Liver (tissue), 8 donors: ENCODE measurements at regions not wholly inside any gene's neighbourhood (a gene's known extent, or its start where the extent isn't known, plus 50 kb on each side); places are given as distances from the start of the nearest gene placed in this dataset.

Source experiments
- DNase-seq: peaks from one replicate; pipeline ENCODE4 v3.0.0-alpha.2; 2017; ENCODE audit warnings: low spot score
- H3K27ac ChIP-seq, 2 donors: one replicate each; pipeline ENCODE4 v1.7.0; 2013; ENCODE audit warnings: inconsistent platforms in 2 of 2, low read length in 2 of 2, control low read depth in 1 of 2, low read depth in 1 of 2, mild to moderate bottlenecking in 1 of 2
- H3K27me3 ChIP-seq, 4 donors: one replicate each; pipeline versions ENCODE4 v1.6.1 to v1.7.0; 2013; ENCODE audit warnings: low read length in 3 of 4, inconsistent platforms in 1 of 4, mild to moderate bottlenecking in 1 of 4, moderate library complexity in 1 of 4; ENCODE audit not compliant: control insufficient read depth in 4 of 4, insufficient read depth in 4 of 4
- H3K36me3 ChIP-seq, 4 donors: one replicate each; pipeline versions ENCODE4 v1.6.1 to v1.7.0; 2013; ENCODE audit warnings: low read length in 3 of 4, mild to moderate bottlenecking in 3 of 4, low read depth in 1 of 4, moderate library complexity in 1 of 4; ENCODE audit not compliant: control insufficient read depth in 4 of 4, insufficient read depth in 3 of 4
- H3K4me1 ChIP-seq, 4 donors: one replicate each; pipeline versions ENCODE4 v1.6.1 to v1.7.0; 2013; ENCODE audit warnings: low read length in 3 of 4, mild to moderate bottlenecking in 3 of 4, moderate library complexity in 1 of 4; ENCODE audit not compliant: control insufficient read depth in 4 of 4, insufficient read depth in 4 of 4
- H3K4me3 ChIP-seq, 3 donors: one replicate each; pipeline versions ENCODE4 v1.6.1 to v1.7.0; 2013; ENCODE audit warnings: low read length in 3 of 3, control low read depth in 1 of 3, low read depth in 1 of 3, mild to moderate bottlenecking in 1 of 3
- H3K9ac ChIP-seq, 2 donors: one replicate each; pipeline ENCODE4 v1.7.0; 2013; ENCODE audit warnings: low read length in 2 of 2, mild to moderate bottlenecking in 2 of 2, moderate library complexity in 2 of 2, control low read depth in 1 of 2, low read depth in 1 of 2
- H3K9me3 ChIP-seq, 4 donors: one replicate each; pipeline versions ENCODE4 v1.6.1 to v1.7.0; 2013; ENCODE audit warnings: low read length in 3 of 4; ENCODE audit not compliant: control insufficient read depth in 4 of 4
- ATF3 ChIP-seq: IDR thresholded peaks from 2 replicates; pipeline ENCODE4 v1.6.1; 2016; ENCODE audit warnings: antibody characterized with exemption
- CTCF ChIP-seq: fragments of 150-350 bp; IDR thresholded peaks from 2 replicates; pipeline ENCODE4 v1.5.1; 2017; ENCODE audit warnings: improper control_type of control experiment, low read depth, low read length; ENCODE audit not compliant: missing input control
- EGR1 ChIP-seq, 2 donors: IDR thresholded peaks; 2 replicates each; pipeline ENCODE4 v1.6.1; 2016 to 2018; ENCODE audit warnings: antibody characterized with exemption in 2 of 2, low read depth in 2 of 2
- FOXA1 ChIP-seq: IDR thresholded peaks from 2 replicates; pipeline ENCODE4 v1.6.1; 2016; ENCODE audit warnings: antibody characterized with exemption
- FOXA2 ChIP-seq: IDR thresholded peaks from 2 replicates; pipeline ENCODE4 v1.6.1; 2016; ENCODE audit warnings: antibody characterized with exemption
- GABPA ChIP-seq, 2 donors: IDR thresholded peaks in 1 of 2; conservative IDR thresholded peaks in 1 of 2; 2 replicates each; pipeline ENCODE4 v1.6.1; 2016; ENCODE audit warnings: antibody characterized with exemption in 2 of 2, mild to moderate bottlenecking in 1 of 2, moderate library complexity in 1 of 2
- HNF4A ChIP-seq, 2 donors: conservative IDR thresholded peaks; 2 replicates each; pipeline ENCODE4 v1.6.1; 2016; ENCODE audit warnings: antibody characterized with exemption in 2 of 2, mild to moderate bottlenecking in 2 of 2
- HNF4G ChIP-seq: IDR thresholded peaks from 2 replicates; pipeline ENCODE4 v1.6.1; 2016; ENCODE audit warnings: antibody characterized with exemption
- JUND ChIP-seq, 2 donors: IDR thresholded peaks; 2 replicates each; pipeline ENCODE4 v1.6.1; 2016; ENCODE audit warnings: antibody characterized with exemption in 2 of 2
- MAX ChIP-seq: IDR thresholded peaks from 2 replicates; pipeline ENCODE4 v1.6.1; 2016; ENCODE audit warnings: antibody characterized with exemption
- NR2F2 ChIP-seq: IDR thresholded peaks from 2 replicates; pipeline ENCODE4 v1.6.1; 2016; ENCODE audit warnings: antibody characterized with exemption
- RAD21 ChIP-seq, 2 donors: IDR thresholded peaks; 2 replicates each; pipeline ENCODE4 v1.6.1; 2016; ENCODE audit warnings: antibody characterized with exemption in 2 of 2, mild to moderate bottlenecking in 2 of 2
- REST ChIP-seq: IDR thresholded peaks from 2 replicates; pipeline ENCODE4 v1.6.1; 2016; ENCODE audit warnings: antibody characterized with exemption, mild to moderate bottlenecking
- RXRA ChIP-seq, 2 donors: IDR thresholded peaks; 2 replicates each; pipeline ENCODE4 v1.6.1; 2017 to 2018; ENCODE audit warnings: antibody characterized with exemption in 2 of 2, mild to moderate bottlenecking in 1 of 2
- SP1 ChIP-seq: IDR thresholded peaks from 2 replicates; pipeline ENCODE4 v1.6.1; 2018; ENCODE audit warnings: antibody characterized with exemption, mild to moderate bottlenecking
- TAF1 ChIP-seq: conservative IDR thresholded peaks from 2 replicates; pipeline ENCODE4 v1.6.1; 2016; ENCODE audit warnings: antibody characterized with exemption, mild to moderate bottlenecking
- YY1 ChIP-seq: IDR thresholded peaks from 2 replicates; pipeline ENCODE4 v1.6.1; 2016; ENCODE audit warnings: antibody characterized with exemption, mild to moderate bottlenecking
- ZBTB33 ChIP-seq: IDR thresholded peaks from 2 replicates; pipeline ENCODE4 v1.6.1; 2016; ENCODE audit warnings: antibody characterized with exemption
- WGBS: extraction: QIAGEN DNeasy Blood & Tissue Kit; methylation state at CpG from one replicate; pipeline ENCODE4 v1.1.7; 2013; 5-methylcytosine and 5-hydroxymethylcytosine counted together
- donor health status: healthy.
- donor health status: healthy.
- donor health status: healthy.
- donor health status: healthy.
- donor health status: healthy.

- no peak for TF ChIP-seq JUND (IDR thresholded peaks at IDR 0.05)
- TF ChIP-seq EGR1 (IDR thresholded peaks at IDR 0.05; ENCODE audit: low read depth in 2 of 2): no peak
- no peak for TF ChIP-seq TAF1
- no peak for TF ChIP-seq NR2F2
- TF ChIP-seq CTCF: no peak
- TF ChIP-seq ZBTB33: no peak
- TF ChIP-seq HNF4G: no peak
- TF ChIP-seq HNF4A (conservative IDR thresholded peaks at IDR 0.05): no peak
- TF ChIP-seq REST: no peak
- TF ChIP-seq SP1: no peak
- TF ChIP-seq GABPA (IDR thresholded peaks at IDR 0.05 in 1 of 2, conservative IDR thresholded peaks at IDR 0.05 in 1 of 2): no peak
- TF ChIP-seq YY1: no peak
- no peak for TF ChIP-seq RAD21 (IDR thresholded peaks at IDR 0.05)
- no peak for TF ChIP-seq MAX
- TF ChIP-seq FOXA2: no peak
- TF ChIP-seq FOXA1: no peak
- no peak for TF ChIP-seq RXRA (IDR thresholded peaks at IDR 0.05)
- no peak for TF ChIP-seq ATF3
- Histone ChIP-seq H3K4me1 (peaks cover 9 to 30% (median 26%) of the 10 kb centered on the region in 4 donors), H3K27me3 (no peaks in the 10 kb centered on the region), H3K4me3 (no peak overlapping the region), H3K36me3 (no peaks in the 10 kb centered on the region), H3K9ac (peak overlapping the region in 1 of 2 donors; percentile 33), H3K27ac (peak overlapping the region; percentile 86 to 87), H3K9me3 (no peaks in the 10 kb centered on the region)
- WGBS: 73% methylated on average over 2 of the region's 2 CpGs
- DNase-seq: no peak
Measured at GRCh38 chr15:61421470-61421869, 192.4 kb upstream of the RORA start.

- Histone ChIP-seq H3K27me3 (no peaks in the 10 kb centered on the region), H3K4me1 (peaks cover 9 to 30% (median 26%) of the 10 kb centered on the region in 4 donors), H3K36me3 (no peaks in the 10 kb centered on the region), H3K27ac (peak overlapping the region in 1 of 2 donors; percentile 19), H3K9me3 (no peaks in the 10 kb centered on the region), H3K4me3 (no peak overlapping the region), H3K9ac (no peak overlapping the region)
- DNase-seq: no peak
- TF ChIP-seq MAX: no peak
- peak in 1 of 2 donors; percentile 38 for TF ChIP-seq RXRA (IDR thresholded peaks at IDR 0.05)
- TF ChIP-seq RAD21 (IDR thresholded peaks at IDR 0.05): peak in 1 of 2 donors; percentile 50
- TF ChIP-seq YY1: peak; percentile 15
- peak; percentile 24 to 53 for TF ChIP-seq HNF4A (conservative IDR thresholded peaks at IDR 0.05)
Measured at GRCh38 chr15:61420546-61420945, 191.4 kb upstream of the RORA start.
